CD4-positive, alpha-beta T cell treated with Interleukin-1 beta for 1 hour (primary cell): ENCODE measurements at regions not wholly inside any gene's neighbourhood (a gene's known extent, or its start where the extent isn't known, plus 50 kb on each side); places are given as distances from the start of the nearest gene placed in this dataset.

ENCODE experiments used
- DNase-seq, 2 donors: peaks; one replicate each; pipeline ENCODE4 v3.0.0-alpha.2; 2020 to 2022

- no peak for DNase-seq
These were observed 181.2 kb upstream of the PMEPA1 start for GRCh38 chr20:57891014-57891413.

GRCh38 chr20:57890202-57890800, 180.5 kb upstream of the PMEPA1 start:
- no peak for DNase-seq

- no peak for DNase-seq
These were observed 178.8 kb upstream of the PMEPA1 start for GRCh38 chr20:57888591-57888990.

- DNase-seq = no peak
These were observed 175.1 kb upstream of the PMEPA1 start for GRCh38 chr20:57884956-57885355.

GRCh38 chr20:57883761-57884160, 173.9 kb upstream of the PMEPA1 start:
- DNase-seq = no peak

GRCh38 chr20:57883224-57883623, 173.4 kb upstream of the PMEPA1 start:
- DNase-seq = no peak

- DNase-seq = no peak
These were observed 172.8 kb upstream of the PMEPA1 start for GRCh38 chr20:57882451-57883161.

- no peak for DNase-seq
These were observed 171.9 kb upstream of the PMEPA1 start for GRCh38 chr20:57881466-57882385.

GRCh38 chr20:57880571-57880892, 170.7 kb upstream of the PMEPA1 start:
- DNase-seq = no peak

- no peak for DNase-seq
These were observed 170.2 kb upstream of the PMEPA1 start for GRCh38 chr20:57879779-57880570.

GRCh38 chr20:57879437-57879778, 169.6 kb upstream of the PMEPA1 start:
- no peak for DNase-seq

- DNase-seq = no peak
These were observed 169.1 kb upstream of the PMEPA1 start for GRCh38 chr20:57878786-57879424.

GRCh38 chr20:57877995-57878394, 168.2 kb upstream of the PMEPA1 start:
- no peak for DNase-seq

- no peak for DNase-seq
These were observed 167.5 kb upstream of the PMEPA1 start for GRCh38 chr20:57877131-57877824.

GRCh38 chr20:57876163-57876562, 166.3 kb upstream of the PMEPA1 start:
- DNase-seq = no peak

- no peak for DNase-seq
These were observed 164.3 kb upstream of the PMEPA1 start for GRCh38 chr20:57874141-57874540.

- DNase-seq = no peak
These were observed 163.1 kb upstream of the PMEPA1 start for GRCh38 chr20:57872816-57873409.

GRCh38 chr20:57871237-57871632, 161.4 kb upstream of the PMEPA1 start:
- no peak for DNase-seq

- DNase-seq = no peak
These were observed 160.9 kb upstream of the PMEPA1 start for GRCh38 chr20:57870597-57871236.

GRCh38 chr20:57869951-57870315, 160.1 kb upstream of the PMEPA1 start:
- no peak for DNase-seq

- DNase-seq = no peak
These were observed 159.6 kb upstream of the PMEPA1 start for GRCh38 chr20:57869291-57869950.
